ENCODE measurements at regions not wholly inside any gene's neighbourhood (a gene's known extent, or its start where the extent isn't known, plus 50 kb on each side); places are given as distances from the start of the nearest gene placed in this dataset.
"Not testable (repeated sequence)": the region's sequence is repeated elsewhere in the genome, so short reads cannot be mapped to it uniquely, and the experiment has no call there.

DNA sequence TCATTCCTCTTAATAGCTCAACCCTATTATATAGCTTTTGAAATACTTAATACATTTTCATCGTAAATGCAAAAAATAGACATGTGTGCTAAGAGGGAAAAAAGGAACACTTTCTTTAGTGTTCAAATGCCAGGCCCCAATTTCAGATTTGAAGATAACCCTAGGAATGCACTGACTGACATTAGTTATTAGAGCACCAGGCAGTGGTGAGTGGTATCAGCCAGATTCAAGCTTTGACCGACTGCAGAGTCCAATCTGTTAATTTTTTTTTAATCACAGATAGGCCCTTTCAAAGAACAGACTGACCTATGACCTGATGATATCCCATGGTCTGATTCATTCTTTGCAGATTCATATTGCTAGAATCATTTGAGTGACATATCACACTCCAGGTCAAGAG is 874.2 kb upstream of the CHORDC1 start:
- DNase-seq, result no peak

- no peak for DNase-seq
Measured at GRCh38 chr11:91093141-91093540, 870.3 kb upstream of the CHORDC1 start.

- no peak for DNase-seq
Measured at GRCh38 chr11:91091563-91091962, 868.7 kb upstream of the CHORDC1 start.

DNA sequence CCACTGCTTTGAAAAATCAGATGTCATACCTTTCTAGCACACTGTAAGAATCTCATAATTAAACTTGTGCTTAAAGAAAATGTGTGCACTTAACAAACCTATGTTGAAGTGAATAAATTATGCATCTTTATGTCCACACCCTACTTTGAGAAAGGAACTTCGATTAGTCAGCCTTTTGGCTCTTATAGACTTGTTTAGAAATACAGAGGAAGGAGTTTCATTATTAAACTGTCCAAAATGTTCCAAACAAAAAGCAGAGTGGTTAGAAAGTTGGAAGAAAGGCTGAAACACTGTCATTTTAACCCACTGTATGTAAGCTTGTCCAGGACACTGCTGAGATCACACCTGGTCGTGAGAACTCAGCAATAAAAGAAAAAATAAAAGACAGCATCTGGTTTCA is 863.2 kb upstream of the CHORDC1 start:
- DNase-seq, result no peak

DNA sequence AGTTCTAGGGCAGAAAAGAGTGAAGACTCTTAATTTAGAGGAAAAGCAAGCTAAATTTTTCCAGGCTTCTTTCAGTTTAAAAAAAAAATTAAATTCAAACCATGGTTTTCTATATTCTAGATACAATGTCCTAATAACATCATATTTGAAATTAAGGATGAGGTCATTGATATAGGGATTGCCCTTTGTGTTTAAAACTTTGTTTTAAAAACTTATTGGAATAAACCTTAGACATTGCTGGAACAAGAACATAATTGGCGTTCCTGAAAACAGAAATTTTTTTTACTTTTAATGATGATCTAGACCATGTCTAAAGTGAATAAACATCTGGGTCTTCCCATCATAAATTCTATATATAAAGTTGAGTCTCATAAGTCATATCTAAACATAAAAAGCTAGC is 859.4 kb upstream of the CHORDC1 start:
- no peak for DNase-seq

GRCh38 chr11:91081440-91082043 is 858.7 kb upstream of the CHORDC1 start:
- no peak for DNase-seq

DNA sequence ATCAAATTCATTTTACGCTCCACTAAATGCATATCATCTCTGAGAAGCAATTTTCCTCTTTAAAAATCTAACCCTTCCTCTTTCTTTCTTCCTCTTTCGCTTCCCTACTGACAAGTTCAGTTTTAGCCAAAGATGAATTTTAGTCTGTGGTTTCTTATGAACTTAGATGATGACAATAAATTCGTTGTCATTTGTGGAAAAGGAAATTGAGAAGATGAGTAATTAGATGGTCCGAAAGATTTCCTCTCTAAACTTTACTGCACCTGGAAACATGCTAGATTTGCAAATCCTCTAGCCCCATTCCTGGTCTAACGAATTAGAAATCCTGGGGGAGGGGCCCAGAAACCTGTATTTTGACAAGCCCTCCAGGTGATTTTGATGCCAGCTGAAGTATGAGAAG is 855.4 kb upstream of the CHORDC1 start:
- no peak for DNase-seq

DNA sequence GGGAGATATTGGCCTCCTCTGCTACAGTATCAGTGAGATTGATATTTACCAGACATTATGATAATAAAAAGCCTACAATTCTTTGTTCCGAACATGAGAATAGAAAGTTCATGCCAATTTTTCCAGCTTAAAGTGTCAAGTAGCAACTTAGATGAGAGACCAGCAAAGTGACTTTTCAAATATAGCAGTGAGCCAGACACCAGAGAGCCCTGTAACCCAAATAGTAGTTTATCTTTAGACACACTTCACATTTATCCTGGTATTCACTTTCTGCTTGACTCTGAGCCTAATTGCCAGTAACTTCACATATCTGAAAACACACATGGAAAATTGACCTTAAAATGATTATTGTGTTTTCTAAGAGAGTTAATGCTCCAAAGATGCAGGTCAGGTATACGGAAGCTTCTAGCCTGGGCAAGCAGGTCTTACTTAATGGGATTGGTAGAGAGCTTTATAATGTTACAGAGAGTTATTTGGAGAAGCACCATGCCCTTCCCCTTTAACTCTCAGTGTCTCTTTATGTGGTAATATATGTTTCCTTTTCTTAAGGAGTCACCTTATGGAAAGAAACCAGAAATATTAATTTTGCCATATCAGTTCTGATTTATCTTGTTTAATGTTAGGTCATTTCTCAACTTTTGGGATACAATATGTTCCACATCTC is 852.3 kb upstream of the CHORDC1 start:
- no peak for DNase-seq

DNA sequence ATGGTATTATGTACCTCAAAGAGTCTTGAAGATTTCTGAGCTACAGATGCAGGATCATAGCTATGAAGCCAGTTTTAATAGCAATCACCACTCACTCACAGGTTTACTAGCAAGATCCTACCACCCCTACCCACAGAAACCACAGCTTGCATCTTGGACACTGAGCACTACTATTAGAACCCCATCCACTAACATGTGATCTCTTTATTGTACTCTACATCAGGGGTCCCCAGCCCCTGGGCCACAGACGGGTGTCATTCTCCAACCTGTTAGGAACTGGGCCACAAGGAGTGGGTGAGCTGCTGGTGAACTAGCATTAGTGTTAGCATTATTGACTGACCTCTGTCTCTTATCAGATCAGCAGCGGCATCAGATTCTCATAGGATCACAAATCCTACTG is 844.8 kb upstream of the CHORDC1 start:
- no peak for DNase-seq

- no peak for DNase-seq
Measured at GRCh38 chr11:91066456-91067047, 843.7 kb upstream of the CHORDC1 start.

DNA sequence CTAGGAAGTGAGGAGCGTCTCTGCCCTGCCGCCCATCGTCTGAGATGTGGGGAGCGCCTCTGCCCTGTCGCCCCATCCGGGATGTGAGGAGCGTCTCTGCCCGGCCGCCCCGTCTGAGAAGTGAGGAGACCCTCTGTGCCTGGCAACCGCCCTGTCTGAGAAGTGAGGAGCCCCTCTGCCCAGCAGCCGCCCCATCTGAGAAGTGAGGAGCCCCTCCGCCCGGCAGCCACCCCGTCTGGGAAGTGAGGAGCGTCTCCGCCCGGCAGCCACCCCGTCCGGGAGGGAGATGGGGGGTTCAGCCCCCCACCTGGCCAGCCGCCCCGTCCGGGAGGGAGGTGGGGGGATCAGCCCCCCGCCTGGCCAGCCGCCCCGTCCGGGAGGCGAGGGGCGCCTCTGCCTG is 840.5 kb upstream of the CHORDC1 start:
- DNase-seq, result not testable (repeated sequence)

GRCh38 chr11:91047882-91048281 is 825.0 kb upstream of the CHORDC1 start:
- no peak for DNase-seq

GRCh38 chr11:91046261-91046660 is 823.4 kb upstream of the CHORDC1 start:
- DNase-seq, result no peak

DNA sequence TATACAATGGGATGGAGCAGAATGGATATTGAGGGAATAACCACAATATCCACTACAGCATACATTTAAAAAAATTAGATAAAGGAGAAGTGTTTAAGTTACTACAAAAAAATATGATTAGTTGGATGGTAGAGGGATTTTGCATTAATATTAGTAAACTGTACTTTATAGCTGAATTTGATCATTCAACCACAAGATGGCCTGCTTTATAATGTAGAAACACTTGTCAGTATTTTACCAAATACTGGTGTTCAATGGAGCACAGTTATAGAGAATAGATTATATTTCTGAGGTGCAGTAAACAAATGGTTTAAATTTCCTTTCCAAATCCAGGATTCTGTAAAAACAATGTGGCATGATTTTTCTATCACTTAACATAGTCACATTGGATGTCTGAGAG is 818.8 kb upstream of the CHORDC1 start:
- DNase-seq, result no peak

DNA sequence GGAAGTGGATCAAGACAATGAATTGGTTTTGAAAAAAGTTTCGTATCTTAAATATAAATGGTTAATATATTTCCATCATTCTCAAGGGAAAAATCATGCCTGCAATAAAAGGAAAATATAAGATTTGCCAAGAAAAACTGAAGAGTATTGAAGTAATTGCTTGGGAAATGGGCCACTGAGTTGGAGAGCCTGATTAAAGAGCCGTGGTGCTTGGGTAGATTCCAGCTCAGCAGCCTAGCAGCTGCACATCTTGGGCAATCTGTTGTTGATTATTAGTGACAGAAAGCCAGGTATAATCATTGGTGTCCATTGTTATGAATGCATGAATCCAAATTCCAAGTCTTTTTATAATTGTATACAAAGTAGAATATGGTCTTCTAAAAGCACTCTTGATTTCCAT is 800.9 kb upstream of the CHORDC1 start:
- no peak for DNase-seq

GRCh38 chr11:91011503-91011902 is 788.7 kb upstream of the CHORDC1 start:
- no peak for DNase-seq

GRCh38 chr11:91005458-91005857 is 782.6 kb upstream of the CHORDC1 start:
- DNase-seq, result no peak

- no peak for DNase-seq
Measured at GRCh38 chr11:90997241-90997640, 774.4 kb upstream of the CHORDC1 start.

DNA sequence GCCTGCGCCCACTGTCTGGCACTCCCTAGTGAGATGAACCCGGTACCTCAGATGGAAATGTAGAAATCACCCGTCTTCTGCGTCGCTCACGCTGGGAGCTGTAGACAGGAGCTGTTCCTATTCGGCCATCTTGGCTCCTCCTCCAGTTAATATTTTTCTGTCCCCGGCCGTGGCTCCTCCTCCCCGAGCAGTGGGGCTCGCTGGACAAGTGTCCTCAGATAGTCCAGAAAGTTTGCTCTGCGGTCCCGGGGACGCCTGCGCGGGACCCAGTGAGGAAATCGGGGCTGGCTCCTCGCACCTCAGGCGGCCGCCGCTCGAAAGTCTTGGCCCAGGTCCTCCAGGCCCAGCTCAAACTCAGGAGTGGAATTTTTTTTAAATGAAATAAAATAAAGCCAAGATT is 749.3 kb upstream of the CHORDC1 start:
- not testable (repeated sequence) for DNase-seq

- no peak for DNase-seq
Measured at GRCh38 chr11:90947930-90948329, 725.1 kb upstream of the CHORDC1 start.

GRCh38 chr11:90930252-90930651 is 707.4 kb upstream of the CHORDC1 start:
- no peak for DNase-seq

DNA sequence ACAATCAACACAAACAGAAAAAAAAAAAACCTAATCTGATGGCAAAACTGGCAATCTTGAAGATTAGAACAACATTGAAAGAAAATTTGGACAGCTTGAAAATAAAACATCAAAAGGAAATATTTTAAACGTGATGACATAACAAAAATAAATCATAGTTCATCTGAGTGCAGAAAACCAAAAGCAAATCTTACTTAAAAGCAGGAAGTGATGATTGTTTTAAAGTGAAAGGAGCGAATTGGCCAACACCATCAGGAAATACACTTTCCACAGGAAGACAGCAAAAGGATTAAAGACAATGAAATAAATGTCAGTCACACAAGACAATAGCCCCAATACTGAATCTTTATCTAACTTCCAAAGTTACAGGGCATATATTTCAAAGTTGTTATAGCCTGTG is 696.5 kb upstream of the CHORDC1 start:
- DNase-seq, result no peak

GRCh38 chr11:90916706-90917105 is 693.9 kb upstream of the CHORDC1 start:
- DNase-seq, result no peak

GRCh38 chr11:90913131-90913668 is 690.4 kb upstream of the CHORDC1 start:
- DNase-seq, result no peak
